ENCODE measurements at regions not wholly inside any gene's neighbourhood (a gene's known extent, or its start where the extent isn't known, plus 50 kb on each side); places are given as distances from the start of the nearest gene placed in this dataset.
"Not testable (repeated sequence)": the region's sequence is repeated elsewhere in the genome, so short reads cannot be mapped to it uniquely, and the experiment has no call there.

- not testable (repeated sequence) for DNase-seq
Observed at GRCh38 chr3:143175940-143176894, 56.6 kb downstream of the CHST2 start.

GRCh38 chr3:143177965-143178364 lies 58.4 kb downstream of the CHST2 start:
- DNase-seq, result not testable (repeated sequence)

GRCh38 chr3:143178775-143179548 lies 59.4 kb downstream of the CHST2 start:
- DNase-seq, result not testable (repeated sequence)

GRCh38 chr3:143179603-143180002 lies 60.0 kb downstream of the CHST2 start:
- DNase-seq, result no peak

GRCh38 chr3:143180860-143181259 lies 61.3 kb downstream of the CHST2 start:
- DNase-seq, result not testable (repeated sequence)

GRCh38 chr3:143181977-143182376 lies 62.4 kb downstream of the CHST2 start:
- DNase-seq, result not testable (repeated sequence)

- no peak for DNase-seq
Observed at GRCh38 chr3:143182866-143183664, 63.5 kb downstream of the CHST2 start.

GRCh38 chr3:143183665-143183964 lies 64.0 kb downstream of the CHST2 start:
- DNase-seq, result no peak

- no peak for DNase-seq
Observed at GRCh38 chr3:143184099-143184498, 64.5 kb downstream of the CHST2 start.

GRCh38 chr3:143185401-143185800 lies 65.8 kb downstream of the CHST2 start:
- DNase-seq, result no peak

- DNase-seq, result no peak
Observed at GRCh38 chr3:143187111-143187510, 67.5 kb downstream of the CHST2 start.

- no peak for DNase-seq
Observed at GRCh38 chr3:143188881-143189280, 69.3 kb downstream of the CHST2 start.

- DNase-seq, result no peak
Observed at GRCh38 chr3:143190101-143190500, 70.5 kb downstream of the CHST2 start.

- no peak for DNase-seq
Observed at GRCh38 chr3:143192193-143192592, 72.6 kb downstream of the CHST2 start.

- no peak for DNase-seq
Observed at GRCh38 chr3:143200001-143200924, 80.7 kb downstream of the CHST2 start.

- no peak for DNase-seq
Observed at GRCh38 chr3:143201045-143201444, 81.5 kb downstream of the CHST2 start.

GRCh38 chr3:143201870-143202752 lies 82.5 kb downstream of the CHST2 start:
- no peak for DNase-seq

- DNase-seq, result no peak
Observed at GRCh38 chr3:143203142-143203541, 83.6 kb downstream of the CHST2 start.

- DNase-seq, result no peak
Observed at GRCh38 chr3:143203848-143204247, 84.3 kb downstream of the CHST2 start.

GRCh38 chr3:143206955-143207337 lies 87.4 kb downstream of the CHST2 start:
- no peak for DNase-seq
